GM10248 (cell line): ENCODE measurements at regions not wholly inside any gene's neighbourhood (a gene's known extent, or its start where the extent isn't known, plus 50 kb on each side); places are given as distances from the start of the nearest gene placed in this dataset.
"Not testable (repeated sequence)": the region's sequence is repeated elsewhere in the genome, so short reads cannot be mapped to it uniquely, and the experiment has no call there.

Experiments
- CTCF ChIA-PET: fragments of 300-600 bp; sonication (Branson Sonifier 250); formaldehyde crosslinking; extraction: SDS; loops from one replicate; lab custom pipeline; 2021; ENCODE audit warnings: antibody characterized with exemption; lab: Yijun Ruan, JAX
- POLR2A ChIA-PET: fragments of 350-650 bp; sonication (Branson Sonifier 250); formaldehyde crosslinking; extraction: SDS; loops from one replicate; lab custom pipeline; 2020; ENCODE audit warnings: antibody characterized with exemption; lab: Yijun Ruan, JAX
- DNase-seq: peaks from one replicate; pipeline ENCODE4 v3.0.0; 2012; ENCODE audit errors: extremely low spot score
- TF ChIP-seq, protein P1 (sequence below): IDR thresholded peaks from 2 replicates; pipeline ENCODE4 v1.5.1; 2012; ENCODE audit warnings: mild to moderate bottlenecking, low read depth; ENCODE audit errors: extremely low read depth, missing control alignments, control extremely low read depth

DNA sequence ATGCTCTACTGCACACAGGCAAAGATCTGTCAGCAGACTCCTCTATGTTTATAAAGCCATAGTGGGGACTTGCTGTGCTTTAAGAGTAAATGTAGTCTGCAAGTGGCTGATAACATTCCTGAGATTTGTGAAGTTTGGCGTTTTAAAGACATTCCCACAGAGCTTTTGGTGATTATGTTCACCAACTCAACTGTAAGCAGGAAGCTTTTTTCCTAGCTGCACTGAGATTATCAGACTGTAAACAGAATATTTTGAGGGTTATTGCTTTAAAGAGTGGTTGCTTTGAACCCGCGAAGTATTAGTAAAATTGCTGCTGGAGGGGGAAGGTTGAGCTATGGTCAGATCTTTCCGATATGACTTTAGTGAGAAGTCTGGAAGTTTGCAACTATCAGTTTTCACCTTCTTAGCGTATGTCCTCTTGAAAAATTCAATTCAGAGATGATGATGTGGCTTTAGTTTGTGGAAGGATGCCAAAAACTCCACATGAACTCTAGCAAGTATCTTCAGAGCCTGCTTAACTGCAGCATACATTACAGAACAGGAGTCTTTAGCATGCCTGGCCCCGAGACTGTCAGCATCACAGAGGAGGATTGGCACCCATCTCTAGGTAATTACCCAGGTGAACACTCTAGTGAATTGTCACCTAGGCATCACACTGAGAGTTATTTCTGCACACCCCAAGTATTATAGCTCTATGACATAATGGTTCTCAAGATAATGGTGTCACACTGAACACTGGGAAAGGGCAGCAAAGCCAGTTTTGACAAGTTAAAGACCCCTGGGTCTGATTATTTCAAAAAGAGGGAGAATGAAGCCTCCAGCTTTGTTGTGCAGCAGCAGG lies 89.9 kb downstream of the MTNR1B start:
- CTCF ChIA-PET, result interaction anchor here (1.0 to 1.4 kb wide), 2 partner anchors 9 to 20 kb away, joined by 3 read pairs; no protein-coding TSS in a partner anchor

DNA sequence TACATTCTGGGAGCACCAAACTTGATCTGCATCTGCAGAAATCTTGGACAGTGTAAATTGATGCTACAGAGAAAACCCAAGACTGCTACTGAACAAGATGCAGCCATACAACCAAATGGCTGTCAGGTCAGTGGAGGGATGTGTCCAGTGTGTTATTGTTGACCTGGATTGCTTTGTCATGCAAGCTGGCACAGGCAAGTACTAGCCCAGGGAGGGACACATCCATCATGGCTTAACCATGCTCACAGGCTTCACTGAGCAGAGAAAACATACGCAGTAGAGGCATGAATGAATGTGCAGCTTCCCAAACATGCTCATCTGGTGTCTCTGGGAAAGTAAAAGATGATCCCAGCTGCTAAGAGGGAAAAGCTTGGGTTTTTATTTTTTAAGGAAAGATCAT lies 93.6 kb downstream of the MTNR1B start:
- TF ChIP-seq, protein P1, sequence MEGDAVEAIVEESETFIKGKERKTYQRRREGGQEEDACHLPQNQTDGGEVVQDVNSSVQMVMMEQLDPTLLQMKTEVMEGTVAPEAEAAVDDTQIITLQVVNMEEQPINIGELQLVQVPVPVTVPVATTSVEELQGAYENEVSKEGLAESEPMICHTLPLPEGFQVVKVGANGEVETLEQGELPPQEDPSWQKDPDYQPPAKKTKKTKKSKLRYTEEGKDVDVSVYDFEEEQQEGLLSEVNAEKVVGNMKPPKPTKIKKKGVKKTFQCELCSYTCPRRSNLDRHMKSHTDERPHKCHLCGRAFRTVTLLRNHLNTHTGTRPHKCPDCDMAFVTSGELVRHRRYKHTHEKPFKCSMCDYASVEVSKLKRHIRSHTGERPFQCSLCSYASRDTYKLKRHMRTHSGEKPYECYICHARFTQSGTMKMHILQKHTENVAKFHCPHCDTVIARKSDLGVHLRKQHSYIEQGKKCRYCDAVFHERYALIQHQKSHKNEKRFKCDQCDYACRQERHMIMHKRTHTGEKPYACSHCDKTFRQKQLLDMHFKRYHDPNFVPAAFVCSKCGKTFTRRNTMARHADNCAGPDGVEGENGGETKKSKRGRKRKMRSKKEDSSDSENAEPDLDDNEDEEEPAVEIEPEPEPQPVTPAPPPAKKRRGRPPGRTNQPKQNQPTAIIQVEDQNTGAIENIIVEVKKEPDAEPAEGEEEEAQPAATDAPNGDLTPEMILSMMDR, result no peak
- ChIA-PET POLR2A (no interaction called here), CTCF (interaction anchor here (1.3 to 2.4 kb wide), 3 partner anchors 9 to 121 kb away, joined by 3 to 6 read pairs (median 5); no protein-coding TSS in a partner anchor)
- no peak for DNase-seq

More for the DNA sequence above, 89.9 kb downstream of the MTNR1B start:
- TF ChIP-seq, protein P1, result no peak
- POLR2A ChIA-PET, result no interaction called here
- DNase-seq, result no peak

DNA sequence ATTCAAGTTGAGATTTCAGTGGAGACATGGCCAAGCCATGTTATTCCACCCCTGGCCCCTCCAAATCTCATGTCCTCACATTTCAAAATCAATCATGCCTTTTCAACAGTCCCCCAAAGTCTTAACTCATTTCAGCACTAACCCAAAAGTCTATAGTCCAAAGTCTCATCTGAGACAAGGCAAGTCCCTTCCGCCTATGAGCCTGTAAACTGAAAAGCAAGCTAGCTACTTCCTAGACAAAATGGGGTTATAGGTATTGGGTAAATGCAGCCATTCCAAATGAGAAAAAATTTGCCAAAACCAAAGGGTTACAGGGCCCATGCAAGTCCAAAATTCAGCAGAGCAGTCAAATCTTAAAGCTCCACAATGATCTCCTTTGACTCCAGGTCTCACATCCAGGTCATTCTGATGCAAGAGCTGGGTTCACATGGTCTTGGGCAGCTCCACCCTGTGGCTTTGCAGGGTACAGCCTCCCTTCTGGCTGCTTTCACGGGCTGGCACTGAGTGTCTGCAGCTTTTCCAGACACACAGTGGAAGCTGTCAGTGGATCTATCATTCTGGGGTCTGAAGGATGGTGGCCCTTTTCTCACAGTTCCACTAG lies 95.7 kb downstream of the MTNR1B start:
- POLR2A ChIA-PET, DNase-seq: not testable (repeated sequence)
- CTCF ChIA-PET, result interaction anchor here (1.1 to 2.4 kb wide), 5 partner anchors 11 to 123 kb away, joined by 4 to 6 read pairs (median 4); no protein-coding TSS in a partner anchor

DNA sequence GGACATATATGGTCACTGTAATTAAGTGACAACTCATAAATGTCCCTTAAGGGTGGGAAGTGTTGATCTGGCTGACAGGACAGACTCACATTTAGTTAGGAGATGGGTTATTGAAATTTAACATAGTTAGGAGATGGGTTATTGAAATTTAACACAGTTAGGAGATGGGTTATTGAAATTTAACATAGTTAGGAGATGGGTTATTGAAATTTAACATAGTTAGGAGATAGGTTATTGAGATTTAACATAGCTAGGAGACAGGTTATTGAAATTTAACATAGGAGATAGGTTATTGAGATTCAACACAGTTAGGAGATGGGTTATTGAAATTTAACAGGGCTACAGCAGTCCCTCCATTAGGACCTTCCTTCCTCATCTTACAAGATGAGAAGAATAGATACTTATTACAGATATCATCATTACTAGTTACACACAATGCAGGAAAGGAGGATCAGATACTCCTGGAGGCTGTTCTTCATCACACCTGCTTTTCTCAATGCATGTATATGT lies 98.5 kb downstream of the MTNR1B start:
- ChIA-PET POLR2A (no interaction called here), CTCF (interaction anchor here (0.9 to 2.5 kb wide), 2 partner anchors 8 to 13 kb away, joined by 3 to 6 read pairs; no protein-coding TSS in a partner anchor)
- DNase-seq, result no peak
- TF ChIP-seq, protein P1, result no peak

DNA sequence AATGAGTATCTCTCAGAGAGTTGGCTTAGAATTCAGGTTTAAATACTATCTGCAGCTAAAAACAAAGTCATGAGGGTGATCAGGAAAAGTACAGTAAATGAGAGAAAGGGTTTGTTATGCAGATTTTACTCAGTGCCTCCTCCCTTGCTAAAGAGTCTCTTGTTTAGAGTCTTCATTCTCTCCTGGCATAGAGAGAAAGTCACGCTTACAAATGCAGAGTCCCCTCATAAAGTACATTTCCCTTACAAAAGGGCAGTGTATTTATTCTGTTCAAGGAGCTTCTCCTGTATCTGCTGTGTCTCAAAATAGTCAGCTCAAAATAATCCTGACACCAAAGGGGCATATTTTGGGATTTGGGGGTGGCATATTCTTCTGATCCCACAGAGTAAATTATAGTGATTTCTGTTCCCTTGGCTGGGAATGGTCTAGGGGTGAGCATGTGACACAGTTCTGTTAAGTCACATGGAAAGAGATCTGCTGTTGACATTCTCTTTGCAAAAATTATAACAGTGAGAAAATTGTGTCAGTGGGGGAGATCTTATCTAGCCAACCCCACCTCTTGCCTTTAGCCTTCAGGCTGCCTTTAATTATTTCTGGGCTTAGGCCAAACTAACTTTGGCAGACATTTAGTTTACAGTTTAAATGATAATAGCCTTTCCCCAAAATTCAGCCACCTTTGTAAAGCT lies 102.9 kb downstream of the MTNR1B start:
- POLR2A ChIA-PET, result no interaction called here

DNA sequence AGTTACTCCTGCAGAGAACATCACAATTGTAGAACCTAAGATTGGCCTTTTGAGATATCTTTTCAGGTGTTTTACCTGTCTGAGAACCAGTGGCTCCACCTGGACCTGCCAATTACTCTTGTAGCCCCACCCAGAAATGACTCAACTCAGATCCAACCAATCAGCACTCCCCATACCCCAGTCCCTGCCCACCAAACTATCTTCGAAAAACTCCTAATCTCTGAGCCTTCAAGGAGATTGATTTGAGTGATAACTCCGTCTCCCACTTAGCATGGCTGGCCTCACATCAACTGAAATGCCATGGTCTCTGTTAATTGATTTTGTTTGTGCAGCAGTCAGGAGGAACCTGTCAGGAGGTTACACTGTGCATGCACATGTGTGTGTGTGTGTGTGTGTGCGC lies 103.6 kb downstream of the MTNR1B start:
- ChIA-PET POLR2A (no interaction called here), CTCF (no interaction called here)
- DNase-seq, result no peak
- TF ChIP-seq, protein P1, result no peak

More for the DNA sequence above, 102.9 kb downstream of the MTNR1B start:
- CTCF ChIA-PET, result interaction anchor here (1.2 kb wide), 1 partner anchor 131 kb away, joined by 3 read pairs; no protein-coding TSS in a partner anchor
- TF ChIP-seq, protein P1, result no peak
- no peak for DNase-seq
